ENCODE measurements at regions not wholly inside any gene's neighbourhood (a gene's known extent, or its start where the extent isn't known, plus 50 kb on each side); places are given as distances from the start of the nearest gene placed in this dataset.
"Not testable (repeated sequence)": the region's sequence is repeated elsewhere in the genome, so short reads cannot be mapped to it uniquely, and the experiment has no call there.

GRCh38 chr5:176041248-176041994 is 73.3 kb upstream of the THOC3 start:
- H3K27ac ChIP-seq; ATAC-seq (replicated peaks in 6 of 8); H3K4me1 ChIP-seq (replicated peaks in 1 of 2); H3K4me3 ChIP-seq; in situ Hi-C loops (cut with MboI; ENCODE audit: low pct_unique_long_range_greater_than_20kb in 2 of 9, low sequenced_read_pairs in 9 of 9, unreplicated experiment in 9 of 9): not testable (repeated sequence)
- 58 to 97% (median 77%) methylated on average over 2 to 10 of the region's 15 CpGs; no CpG with 5 or more reads in 2 of the 10 experiments for WGBS, 10 experiments

DNA sequence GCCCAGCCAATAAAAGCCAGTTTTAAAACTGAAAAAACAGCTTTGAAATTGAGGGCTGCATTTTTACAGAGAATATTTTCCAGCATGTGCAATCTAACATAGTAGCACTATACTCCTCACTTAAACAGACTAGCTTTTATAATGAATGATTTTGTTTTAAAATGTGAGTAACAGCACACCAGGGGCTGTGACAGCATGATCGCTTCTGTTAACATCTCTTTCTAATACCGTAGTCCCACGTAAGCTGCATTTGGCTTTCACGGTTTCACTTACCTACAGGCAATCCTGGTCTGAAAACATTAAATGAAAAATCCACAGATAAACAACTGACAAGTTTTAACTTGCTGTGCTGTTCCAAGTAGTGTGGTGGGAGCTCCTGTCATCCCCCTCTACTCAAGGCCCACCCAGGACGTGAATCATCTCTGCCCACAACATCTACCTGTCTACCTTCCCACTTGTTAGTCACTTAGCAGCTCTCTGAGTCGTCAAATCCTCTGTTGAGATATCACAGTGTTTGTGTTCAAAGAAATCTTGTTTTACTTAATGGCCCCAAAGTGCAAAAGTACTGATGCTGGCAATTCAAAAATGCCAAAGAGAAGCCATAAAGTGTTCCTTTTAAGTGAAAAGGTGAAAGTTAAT is 74.0 kb upstream of the THOC3 start:
- H3K27ac ChIP-seq; in situ Hi-C loops (cut with MboI; ENCODE audit: low pct_unique_long_range_greater_than_20kb in 2 of 9, low sequenced_read_pairs in 9 of 9, unreplicated experiment in 9 of 9); ATAC-seq (replicated peaks in 6 of 8); H3K4me3 ChIP-seq; H3K4me1 ChIP-seq (replicated peaks in 1 of 2): not testable (repeated sequence)
- WGBS, 10 experiments, result 0 to 90% (median 74%) methylated on average over 1 to 5 of the region's 6 CpGs; no CpG with 5 or more reads in 2 of the 10 experiments

- H3K4me1 ChIP-seq (replicated peaks in 1 of 2); H3K27ac ChIP-seq; ATAC-seq (replicated peaks in 6 of 8); in situ Hi-C loops (cut with MboI; ENCODE audit: low pct_unique_long_range_greater_than_20kb in 2 of 9, low sequenced_read_pairs in 9 of 9, unreplicated experiment in 9 of 9); H3K4me3 ChIP-seq: not testable (repeated sequence)
- 60 to 100% (median 70%) methylated on average over 1 to 2 of the region's 7 CpGs; no CpG with 5 or more reads in 6 of the 10 experiments for WGBS, 10 experiments
Observed at GRCh38 chr5:176043252-176043829, 75.2 kb upstream of the THOC3 start.

DNA sequence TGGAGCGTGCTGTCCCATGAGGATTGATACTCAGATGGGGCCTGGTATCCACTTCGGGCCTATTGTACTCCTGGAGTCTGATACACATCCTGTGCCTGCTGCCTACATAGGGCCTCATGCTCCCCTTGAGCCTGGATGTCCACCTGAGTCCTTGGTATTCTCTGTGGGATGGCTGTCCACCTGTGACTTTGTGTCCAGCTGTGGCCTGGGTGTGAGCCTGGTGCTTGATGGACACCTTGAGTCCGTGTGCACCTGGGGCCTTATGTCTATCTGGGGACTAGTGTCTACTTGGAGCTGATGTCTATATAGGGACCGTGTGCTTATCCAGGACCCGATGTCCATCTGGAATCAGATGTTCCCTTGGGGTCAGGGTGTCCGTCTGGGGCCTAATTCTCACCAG is 75.9 kb upstream of the THOC3 start:
- H3K27ac ChIP-seq; ATAC-seq (replicated peaks in 6 of 8); H3K4me3 ChIP-seq; H3K4me1 ChIP-seq (replicated peaks in 1 of 2); in situ Hi-C loops (cut with MboI; ENCODE audit: low pct_unique_long_range_greater_than_20kb in 2 of 9, low sequenced_read_pairs in 9 of 9, unreplicated experiment in 9 of 9): not testable (repeated sequence)
- 20 to 100% (median 83%) methylated on average over 1 to 2 of the region's 6 CpGs; no CpG with 5 or more reads in 6 of the 10 experiments for WGBS, 10 experiments

DNA sequence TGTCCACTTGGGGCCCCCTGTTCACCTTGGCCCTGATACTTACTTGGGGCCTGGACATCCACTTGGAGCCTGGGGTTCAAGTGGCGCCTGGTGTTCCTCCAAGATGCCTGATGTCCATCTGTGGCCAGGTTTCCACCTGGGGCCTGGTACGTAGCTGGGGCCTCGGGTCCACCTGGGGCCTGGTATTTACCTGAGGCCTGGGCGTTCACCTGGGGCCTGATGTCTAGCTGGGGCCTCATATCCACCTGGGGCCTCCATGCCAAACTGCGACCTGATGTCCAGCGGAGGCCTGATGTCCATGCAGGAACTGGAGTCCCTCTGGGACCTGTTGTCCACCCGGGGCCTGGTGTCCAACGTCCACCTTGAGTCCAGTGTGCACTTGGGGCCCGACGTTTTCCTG is 76.3 kb upstream of the THOC3 start:
- H3K4me3 ChIP-seq; ATAC-seq (replicated peaks in 6 of 8); in situ Hi-C loops (cut with MboI; ENCODE audit: low pct_unique_long_range_greater_than_20kb in 2 of 9, low sequenced_read_pairs in 9 of 9, unreplicated experiment in 9 of 9); H3K27ac ChIP-seq; H3K4me1 ChIP-seq (replicated peaks in 1 of 2): not testable (repeated sequence)
- no CpG with 5 or more reads among the region's 10 CpGs for WGBS, 10 experiments

GRCh38 chr5:176045442-176045841 is 77.3 kb upstream of the THOC3 start:
- ATAC-seq (replicated peaks in 6 of 8); H3K27ac ChIP-seq; in situ Hi-C loops (cut with MboI; ENCODE audit: low pct_unique_long_range_greater_than_20kb in 2 of 9, low sequenced_read_pairs in 9 of 9, unreplicated experiment in 9 of 9); H3K4me3 ChIP-seq; H3K4me1 ChIP-seq (replicated peaks in 1 of 2): not testable (repeated sequence)
- no CpG with 5 or more reads among the region's 13 CpGs for whole genome bisulfite sequencing, 10 experiments

DNA sequence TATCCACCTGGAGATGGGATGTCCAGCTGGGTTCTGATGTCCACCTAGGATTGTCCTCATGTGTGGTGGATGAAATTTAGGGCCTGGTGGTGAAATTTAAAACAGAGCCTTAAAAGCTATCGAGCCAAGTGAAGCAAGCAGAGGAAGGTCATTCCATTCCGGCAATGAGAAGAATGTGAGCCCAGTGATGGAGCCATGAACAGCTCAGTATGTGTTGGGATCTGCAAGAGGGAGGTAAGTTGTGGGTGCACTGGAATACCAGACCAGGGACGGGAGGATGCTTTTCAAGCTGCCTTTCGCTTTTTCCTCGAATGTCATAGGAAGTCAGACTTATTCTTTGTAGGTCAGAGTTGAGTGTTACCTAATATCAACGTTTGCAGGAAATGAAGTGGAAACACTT is 80.6 kb upstream of the THOC3 start:
- H3K27ac ChIP-seq; H3K4me1 ChIP-seq (replicated peaks in 1 of 2); in situ Hi-C loops (cut with MboI; ENCODE audit: low pct_unique_long_range_greater_than_20kb in 2 of 9, low sequenced_read_pairs in 9 of 9, unreplicated experiment in 9 of 9); ATAC-seq (replicated peaks in 6 of 8); H3K4me3 ChIP-seq: not testable (repeated sequence)
- 20 to 81% (median 80%) methylated on average over 1 to 3 of the region's 6 CpGs; no CpG with 5 or more reads in 7 of the 10 experiments for WGBS, 10 experiments

DNA sequence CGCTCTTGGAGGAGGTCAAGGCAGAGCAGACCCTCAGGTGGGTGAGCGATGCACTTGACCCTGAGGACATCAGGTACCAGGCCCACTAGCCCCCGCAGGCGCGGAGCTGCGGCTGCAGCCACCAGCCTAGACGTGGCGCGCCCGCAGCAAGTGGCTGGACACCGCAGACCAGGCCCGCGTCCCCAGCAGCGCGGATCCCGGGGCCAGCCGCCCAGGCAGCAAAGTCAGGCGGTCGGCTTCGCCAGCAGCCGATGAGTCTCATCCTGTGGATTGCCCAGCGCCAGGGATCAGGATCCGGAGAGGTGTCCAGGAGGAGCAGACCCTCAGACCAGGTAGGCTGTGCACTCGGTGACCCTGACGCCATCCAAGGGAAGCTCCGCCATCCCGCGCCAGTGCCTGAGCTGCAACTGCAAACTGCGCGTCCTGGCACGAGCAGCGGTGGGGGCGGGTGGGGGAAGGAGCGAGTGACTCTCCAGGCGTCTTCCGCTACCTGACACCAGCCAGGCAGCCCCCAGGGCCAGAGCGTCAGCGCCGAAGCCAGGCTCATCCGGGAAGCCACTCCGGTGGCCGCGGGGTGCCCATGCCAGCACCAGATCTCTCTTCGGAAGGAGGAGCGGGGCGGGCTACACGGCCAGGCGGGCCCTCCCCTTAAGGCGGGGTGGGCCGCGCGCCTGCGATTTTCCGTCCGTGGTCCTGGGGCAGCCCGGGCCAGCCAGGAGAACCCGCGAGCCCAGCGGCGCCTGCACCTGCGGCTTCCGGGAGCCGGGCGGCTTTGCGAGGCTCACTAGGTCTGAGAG is 92.6 kb upstream of the THOC3 start:
- ATAC-seq (replicated peaks in 6 of 8), result peak in 5 of 8 experiments; percentile 46 to 93 (median 82)

GRCh38 chr5:176061269-176061622 is 93.1 kb upstream of the THOC3 start:
- H3K27ac ChIP-seq; H3K4me3 ChIP-seq; ATAC-seq (replicated peaks in 6 of 8); in situ Hi-C loops (cut with MboI; ENCODE audit: low pct_unique_long_range_greater_than_20kb in 2 of 9, low sequenced_read_pairs in 9 of 9, unreplicated experiment in 9 of 9); H3K4me1 ChIP-seq (replicated peaks in 1 of 2): not testable (repeated sequence)
- WGBS, 10 experiments, result no CpG with 5 or more reads among the region's 30 CpGs

More for the DNA sequence above, 92.6 kb upstream of the THOC3 start:
- H3K27ac ChIP-seq; H3K4me1 ChIP-seq (replicated peaks in 1 of 2); in situ Hi-C loops (cut with MboI; ENCODE audit: low pct_unique_long_range_greater_than_20kb in 2 of 9, low sequenced_read_pairs in 9 of 9, unreplicated experiment in 9 of 9): not testable (repeated sequence)
- WGBS, 10 experiments, result no CpG with 5 or more reads among the region's 65 CpGs
- H3K4me3 ChIP-seq, result peak overlapping the region in 1 of 5 donors; percentile 16

DNA sequence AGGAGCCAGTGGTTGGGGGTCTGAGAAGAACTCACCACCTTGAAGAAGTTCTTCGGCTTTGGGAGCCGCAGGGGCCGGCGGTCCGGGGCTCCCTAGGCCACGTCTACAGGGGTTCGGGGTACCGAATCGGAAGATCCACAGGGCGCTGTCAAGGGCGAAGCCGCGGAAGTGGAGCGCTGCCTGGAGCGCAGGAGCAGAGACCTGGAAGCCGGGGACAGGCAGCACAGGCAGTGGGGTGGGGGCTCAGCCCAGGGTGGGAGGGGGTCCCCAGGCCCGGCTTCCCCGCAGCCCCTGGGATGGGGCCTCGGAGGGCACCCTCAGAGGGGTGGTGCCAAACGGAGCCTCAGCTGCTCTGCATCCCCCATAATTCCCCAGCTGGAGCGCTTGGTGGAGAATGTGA is 93.5 kb upstream of the THOC3 start:
- H3K27ac ChIP-seq; H3K4me3 ChIP-seq; ATAC-seq (replicated peaks in 6 of 8); in situ Hi-C loops (cut with MboI; ENCODE audit: low pct_unique_long_range_greater_than_20kb in 2 of 9, low sequenced_read_pairs in 9 of 9, unreplicated experiment in 9 of 9); H3K4me1 ChIP-seq (replicated peaks in 1 of 2): not testable (repeated sequence)
- no CpG with 5 or more reads among the region's 21 CpGs for WGBS, 10 experiments

DNA sequence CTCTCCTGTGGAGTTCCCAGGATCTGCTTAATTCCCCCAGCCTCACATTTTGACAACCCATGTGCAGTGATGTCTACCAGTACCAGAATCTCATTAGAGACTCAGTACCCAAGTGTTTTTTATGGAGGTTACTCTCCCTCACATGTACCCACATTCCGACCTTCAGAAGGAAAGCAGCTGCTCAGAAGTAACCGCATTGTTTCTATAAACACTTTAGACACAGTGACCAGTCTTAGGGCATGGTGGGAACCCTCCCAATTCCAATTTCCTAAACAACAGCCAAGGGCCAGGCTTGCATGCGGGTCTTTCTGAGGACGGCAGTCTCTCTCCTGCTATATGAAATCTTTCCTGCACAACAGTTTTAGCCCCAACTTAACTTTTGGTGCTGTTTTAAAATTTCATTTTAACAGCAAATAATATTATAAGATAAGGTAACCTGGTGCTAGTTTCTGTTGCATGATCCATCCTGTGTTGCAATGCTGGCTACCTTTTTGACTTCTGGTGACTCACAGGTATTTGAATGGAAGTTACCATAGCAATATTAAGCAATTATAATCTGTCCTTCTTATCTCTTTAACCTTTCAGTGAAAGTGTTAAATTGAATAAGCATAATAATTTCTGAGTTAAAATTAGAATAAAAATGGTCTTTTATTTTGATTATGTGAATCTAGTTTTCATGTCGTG is 98.3 kb upstream of the THOC3 start:
- in situ Hi-C loops (cut with MboI; ENCODE audit: low pct_unique_long_range_greater_than_20kb in 2 of 9, low sequenced_read_pairs in 9 of 9, unreplicated experiment in 9 of 9); ATAC-seq (replicated peaks in 6 of 8): not testable (repeated sequence)
- WGBS, 10 experiments, result no CpG with 5 or more reads among the region's 5 CpGs

GRCh38 chr5:176067162-176067561 is 99.0 kb upstream of the THOC3 start:
- H3K4me1 ChIP-seq (replicated peaks in 1 of 2); H3K27ac ChIP-seq; H3K4me3 ChIP-seq; ATAC-seq (replicated peaks in 6 of 8); in situ Hi-C loops (cut with MboI; ENCODE audit: low pct_unique_long_range_greater_than_20kb in 2 of 9, low sequenced_read_pairs in 9 of 9, unreplicated experiment in 9 of 9): not testable (repeated sequence)
- WGBS, 10 experiments, result no CpG with 5 or more reads among the region's 1 CpG

More for the DNA sequence above, 98.3 kb upstream of the THOC3 start:
- not testable (repeated sequence) for H3K27ac ChIP-seq; H3K4me1 ChIP-seq (replicated peaks in 1 of 2); H3K4me3 ChIP-seq
